Liver (tissue), 8 donors: ENCODE measurements at regions not wholly inside any gene's neighbourhood (a gene's known extent, or its start where the extent isn't known, plus 50 kb on each side); places are given as distances from the start of the nearest gene placed in this dataset.

Experiments used
- DNase-seq: peaks from one replicate; pipeline ENCODE4 v3.0.0-alpha.2; 2017; ENCODE audit warnings: low spot score
- H3K27ac ChIP-seq, 2 donors: one replicate each; pipeline ENCODE4 v1.7.0; 2013; ENCODE audit warnings: inconsistent platforms in 2 of 2, low read length in 2 of 2, control low read depth in 1 of 2, low read depth in 1 of 2, mild to moderate bottlenecking in 1 of 2
- H3K27me3 ChIP-seq, 4 donors: one replicate each; pipeline versions ENCODE4 v1.6.1 to v1.7.0; 2013; ENCODE audit warnings: low read length in 3 of 4, inconsistent platforms in 1 of 4, mild to moderate bottlenecking in 1 of 4, moderate library complexity in 1 of 4; ENCODE audit not compliant: control insufficient read depth in 4 of 4, insufficient read depth in 4 of 4
- H3K36me3 ChIP-seq, 4 donors: one replicate each; pipeline versions ENCODE4 v1.6.1 to v1.7.0; 2013; ENCODE audit warnings: low read length in 3 of 4, mild to moderate bottlenecking in 3 of 4, low read depth in 1 of 4, moderate library complexity in 1 of 4; ENCODE audit not compliant: control insufficient read depth in 4 of 4, insufficient read depth in 3 of 4
- H3K4me1 ChIP-seq, 4 donors: one replicate each; pipeline versions ENCODE4 v1.6.1 to v1.7.0; 2013; ENCODE audit warnings: low read length in 3 of 4, mild to moderate bottlenecking in 3 of 4, moderate library complexity in 1 of 4; ENCODE audit not compliant: control insufficient read depth in 4 of 4, insufficient read depth in 4 of 4
- H3K4me3 ChIP-seq, 3 donors: one replicate each; pipeline versions ENCODE4 v1.6.1 to v1.7.0; 2013; ENCODE audit warnings: low read length in 3 of 3, control low read depth in 1 of 3, low read depth in 1 of 3, mild to moderate bottlenecking in 1 of 3
- H3K9ac ChIP-seq, 2 donors: one replicate each; pipeline ENCODE4 v1.7.0; 2013; ENCODE audit warnings: low read length in 2 of 2, mild to moderate bottlenecking in 2 of 2, moderate library complexity in 2 of 2, control low read depth in 1 of 2, low read depth in 1 of 2
- H3K9me3 ChIP-seq, 4 donors: one replicate each; pipeline versions ENCODE4 v1.6.1 to v1.7.0; 2013; ENCODE audit warnings: low read length in 3 of 4; ENCODE audit not compliant: control insufficient read depth in 4 of 4
- ATF3 ChIP-seq: IDR thresholded peaks from 2 replicates; pipeline ENCODE4 v1.6.1; 2016; ENCODE audit warnings: antibody characterized with exemption
- CTCF ChIP-seq: fragments of 150-350 bp; IDR thresholded peaks from 2 replicates; pipeline ENCODE4 v1.5.1; 2017; ENCODE audit warnings: improper control_type of control experiment, low read depth, low read length; ENCODE audit not compliant: missing input control
- EGR1 ChIP-seq, 2 donors: IDR thresholded peaks; 2 replicates each; pipeline ENCODE4 v1.6.1; 2016 to 2018; ENCODE audit warnings: antibody characterized with exemption in 2 of 2, low read depth in 2 of 2
- FOXA1 ChIP-seq: IDR thresholded peaks from 2 replicates; pipeline ENCODE4 v1.6.1; 2016; ENCODE audit warnings: antibody characterized with exemption
- FOXA2 ChIP-seq: IDR thresholded peaks from 2 replicates; pipeline ENCODE4 v1.6.1; 2016; ENCODE audit warnings: antibody characterized with exemption
- GABPA ChIP-seq, 2 donors: IDR thresholded peaks in 1 of 2; conservative IDR thresholded peaks in 1 of 2; 2 replicates each; pipeline ENCODE4 v1.6.1; 2016; ENCODE audit warnings: antibody characterized with exemption in 2 of 2, mild to moderate bottlenecking in 1 of 2, moderate library complexity in 1 of 2
- HNF4A ChIP-seq, 2 donors: conservative IDR thresholded peaks; 2 replicates each; pipeline ENCODE4 v1.6.1; 2016; ENCODE audit warnings: antibody characterized with exemption in 2 of 2, mild to moderate bottlenecking in 2 of 2
- HNF4G ChIP-seq: IDR thresholded peaks from 2 replicates; pipeline ENCODE4 v1.6.1; 2016; ENCODE audit warnings: antibody characterized with exemption
- JUND ChIP-seq, 2 donors: IDR thresholded peaks; 2 replicates each; pipeline ENCODE4 v1.6.1; 2016; ENCODE audit warnings: antibody characterized with exemption in 2 of 2
- MAX ChIP-seq: IDR thresholded peaks from 2 replicates; pipeline ENCODE4 v1.6.1; 2016; ENCODE audit warnings: antibody characterized with exemption
- NR2F2 ChIP-seq: IDR thresholded peaks from 2 replicates; pipeline ENCODE4 v1.6.1; 2016; ENCODE audit warnings: antibody characterized with exemption
- RAD21 ChIP-seq, 2 donors: IDR thresholded peaks; 2 replicates each; pipeline ENCODE4 v1.6.1; 2016; ENCODE audit warnings: antibody characterized with exemption in 2 of 2, mild to moderate bottlenecking in 2 of 2
- REST ChIP-seq: IDR thresholded peaks from 2 replicates; pipeline ENCODE4 v1.6.1; 2016; ENCODE audit warnings: antibody characterized with exemption, mild to moderate bottlenecking
- RXRA ChIP-seq, 2 donors: IDR thresholded peaks; 2 replicates each; pipeline ENCODE4 v1.6.1; 2017 to 2018; ENCODE audit warnings: antibody characterized with exemption in 2 of 2, mild to moderate bottlenecking in 1 of 2
- SP1 ChIP-seq: IDR thresholded peaks from 2 replicates; pipeline ENCODE4 v1.6.1; 2018; ENCODE audit warnings: antibody characterized with exemption, mild to moderate bottlenecking
- TAF1 ChIP-seq: conservative IDR thresholded peaks from 2 replicates; pipeline ENCODE4 v1.6.1; 2016; ENCODE audit warnings: antibody characterized with exemption, mild to moderate bottlenecking
- YY1 ChIP-seq: IDR thresholded peaks from 2 replicates; pipeline ENCODE4 v1.6.1; 2016; ENCODE audit warnings: antibody characterized with exemption, mild to moderate bottlenecking
- ZBTB33 ChIP-seq: IDR thresholded peaks from 2 replicates; pipeline ENCODE4 v1.6.1; 2016; ENCODE audit warnings: antibody characterized with exemption
- WGBS: extraction: QIAGEN DNeasy Blood & Tissue Kit; methylation state at CpG from one replicate; pipeline ENCODE4 v1.1.7; 2013; 5-methylcytosine and 5-hydroxymethylcytosine counted together
- donor health status: healthy.
- donor health status: healthy.
- donor health status: healthy.
- donor health status: healthy.
- donor health status: healthy.

- TF ChIP-seq HNF4G (no peak), ZBTB33 (no peak), FOXA2 (no peak), JUND (IDR thresholded peaks at IDR 0.05) (no peak), FOXA1 (no peak), MAX (no peak), SP1 (no peak), EGR1 (IDR thresholded peaks at IDR 0.05; ENCODE audit: low read depth in 2 of 2) (no peak), TAF1 (no peak), CTCF (no peak), RXRA (IDR thresholded peaks at IDR 0.05) (no peak), YY1 (no peak), NR2F2 (no peak), REST (no peak)
- no peaks in the 10 kb centered on the region for H3K27me3 ChIP-seq
- H3K4me1 ChIP-seq, result peaks cover 0 to 1% (median 0%) of the 10 kb centered on the region in 4 donors
- no peak overlapping the region for H3K9ac ChIP-seq
- no peak overlapping the region for H3K27ac ChIP-seq
- no peaks in the 10 kb centered on the region for H3K9me3 ChIP-seq
- H3K4me3 ChIP-seq, result no peak overlapping the region
- no peak for DNase-seq
- H3K36me3 ChIP-seq, result no peaks in the 10 kb centered on the region
Observed at GRCh38 chr18:29883114-29883513, 1159.4 kb downstream of the DSC3 start.

- H3K27ac ChIP-seq, result no peak overlapping the region
- WGBS, result 47% methylated on average over 1 of the region's 1 CpG
- H3K9me3 ChIP-seq, result no peaks in the 10 kb centered on the region
- no peak overlapping the region for H3K4me3 ChIP-seq
- TF ChIP-seq MAX, result no peak
- TF ChIP-seq HNF4G, result no peak
- no peak for TF ChIP-seq REST
- no peak for TF ChIP-seq TAF1
- TF ChIP-seq SP1, result no peak
- TF ChIP-seq YY1, result no peak
- TF ChIP-seq FOXA1, result no peak
- no peak for TF ChIP-seq JUND (IDR thresholded peaks at IDR 0.05)
- no peak for TF ChIP-seq RXRA (IDR thresholded peaks at IDR 0.05)
- no peak for TF ChIP-seq ATF3
- TF ChIP-seq GABPA (IDR thresholded peaks at IDR 0.05 in 1 of 2, conservative IDR thresholded peaks at IDR 0.05 in 1 of 2), result no peak
- no peak for TF ChIP-seq HNF4A (conservative IDR thresholded peaks at IDR 0.05)
- TF ChIP-seq EGR1 (IDR thresholded peaks at IDR 0.05; ENCODE audit: low read depth in 2 of 2), result no peak
- TF ChIP-seq ZBTB33, result no peak
- no peak for TF ChIP-seq FOXA2
- no peak for TF ChIP-seq NR2F2
- TF ChIP-seq RAD21 (IDR thresholded peaks at IDR 0.05), result no peak
- H3K27me3 ChIP-seq, result no peaks in the 10 kb centered on the region
- H3K9ac ChIP-seq, result no peak overlapping the region
- no peaks in the 10 kb centered on the region for H3K36me3 ChIP-seq
- DNase-seq, result no peak
- peaks cover 0 to 1% (median 0%) of the 10 kb centered on the region in 4 donors for H3K4me1 ChIP-seq
Observed at GRCh38 chr18:29882620-29883019, 1159.9 kb downstream of the DSC3 start.
